Common myeloid progenitor, CD34-positive (primary cell): ENCODE measurements at regions not wholly inside any gene's neighbourhood (a gene's known extent, or its start where the extent isn't known, plus 50 kb on each side); places are given as distances from the start of the nearest gene placed in this dataset.

Experiments
- CTCF ChIA-PET: fragments of 350-600 bp; sonication (Branson Sonifier 250); formaldehyde crosslinking; loops from one replicate; lab custom pipeline; 2021; ENCODE audit warnings: antibody characterized with exemption; lab: Charles Lee
- POLR2A ChIA-PET: fragments of 350-600 bp; sonication (Branson Sonifier 250); formaldehyde crosslinking; loops from one replicate; lab custom pipeline; 2021; ENCODE audit warnings: antibody characterized with exemption; lab: Charles Lee
- DNase-seq, 3 donors: peaks; one replicate each; pipeline versions ENCODE4 v3.0.0 to v3.0.0-alpha.2; 2013
- H3K27ac ChIP-seq, 2 experiments: 1 replicate in 1 of 2; 2 replicates in 1 of 2; pipeline ENCODE4 v1.7.0; 2013; ENCODE audit warnings: inconsistent platforms in 2 of 2, low read length in 2 of 2, mild to moderate bottlenecking in 2 of 2, low read depth in 1 of 2, moderate library complexity in 1 of 2; ENCODE audit not compliant: severe bottlenecking in 2 of 2, insufficient read depth in 1 of 2, poor library complexity in 1 of 2
- H3K27me3 ChIP-seq, 5 experiments: replicated peaks in 2 of 5; 1 replicate in 3 of 5; 2 replicates in 2 of 5; pipeline versions ENCODE4 v1.6.1 to v1.7.0; 2013; ENCODE audit warnings: low read length in 4 of 5, mild to moderate bottlenecking in 2 of 5, moderate library complexity in 2 of 5, inconsistent platforms in 1 of 5; ENCODE audit not compliant: insufficient read depth in 5 of 5, control insufficient read depth in 4 of 5
- H3K36me3 ChIP-seq, 4 experiments: 1 replicate in 2 of 4; 2 replicates in 2 of 4; pipeline versions ENCODE4 v1.6.1 to v1.7.0; 2013; ENCODE audit warnings: low read length in 3 of 4, control low read depth in 1 of 4, mild to moderate bottlenecking in 1 of 4; ENCODE audit not compliant: control insufficient read depth in 4 of 4, insufficient read depth in 4 of 4
- H3K4me1 ChIP-seq, 4 experiments: 1 replicate in 3 of 4; 2 replicates in 1 of 4; pipeline versions ENCODE4 v1.6.1 to v1.7.1; 2013; ENCODE audit warnings: low read length in 3 of 4, mild to moderate bottlenecking in 3 of 4, control low read depth in 1 of 4, inconsistent platforms in 1 of 4, moderate library complexity in 1 of 4; ENCODE audit not compliant: control insufficient read depth in 4 of 4, insufficient read depth in 4 of 4; ENCODE audit errors: control extremely low read depth in 1 of 4
- H3K4me3 ChIP-seq, 7 experiments: 1 replicate in 4 of 7; 2 replicates in 3 of 7; pipeline versions ENCODE4 v1.5.1 to v1.7.0; 2013; ENCODE audit warnings: mild to moderate bottlenecking in 7 of 7, low read length in 6 of 7, moderate library complexity in 6 of 7, inconsistent platforms in 2 of 7, low read depth in 2 of 7, control low read depth in 1 of 7; ENCODE audit not compliant: insufficient read depth in 4 of 7, control insufficient read depth in 1 of 7; ENCODE audit errors: extremely low read depth in 1 of 7
- H3K9me3 ChIP-seq, 5 experiments: 1 replicate in 4 of 5; 2 replicates in 1 of 5; pipeline versions ENCODE4 v1.6.1 to v1.7.1; 2013; ENCODE audit warnings: low read length in 4 of 5, mild to moderate bottlenecking in 2 of 5, inconsistent platforms in 1 of 5, low read depth in 1 of 5, moderate library complexity in 1 of 5; ENCODE audit not compliant: control insufficient read depth in 4 of 5, insufficient read depth in 2 of 5; ENCODE audit errors: control extremely low read depth in 1 of 5
- WGBS: methylation state at CpG from one replicate; pipeline ENCODE4 v1.1.5; 2013; ENCODE audit not compliant: insufficient coverage; 5-methylcytosine and 5-hydroxymethylcytosine counted together

DNA sequence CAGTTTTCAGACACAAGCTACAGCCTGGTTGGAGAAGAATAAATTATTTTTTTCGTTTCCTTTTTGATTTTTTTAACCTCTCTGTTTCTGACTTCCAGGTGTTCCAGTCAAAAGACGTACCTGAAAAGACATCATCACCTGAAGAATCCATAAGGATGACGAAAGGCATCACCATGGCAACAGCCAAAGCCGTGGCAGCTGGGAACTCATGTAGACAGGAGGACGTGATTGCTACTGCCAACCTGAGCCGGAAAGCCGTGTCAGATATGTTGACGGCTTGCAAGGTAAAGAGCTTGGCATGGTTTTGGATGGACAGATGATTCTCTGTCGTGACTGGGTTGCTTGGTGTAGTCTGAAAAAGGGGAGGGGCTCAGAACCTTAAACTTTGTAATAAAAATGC lies 237.0 kb upstream of the TPM1 start:
- H3K36me3 ChIP-seq = no peaks in the 10 kb centered on the region
- no peaks in the 10 kb centered on the region for H3K9me3 ChIP-seq
- no peaks in the 10 kb centered on the region for H3K4me1 ChIP-seq
- no peak overlapping the region for H3K4me3 ChIP-seq
- CTCF ChIA-PET = no interaction called here
- WGBS = 96% methylated on average over 4 of the region's 9 CpGs
- no peaks in the 10 kb centered on the region for H3K27me3 ChIP-seq
- POLR2A ChIA-PET = no interaction called here
- no peak overlapping the region for H3K27ac ChIP-seq
- DNase-seq = no peak

DNA sequence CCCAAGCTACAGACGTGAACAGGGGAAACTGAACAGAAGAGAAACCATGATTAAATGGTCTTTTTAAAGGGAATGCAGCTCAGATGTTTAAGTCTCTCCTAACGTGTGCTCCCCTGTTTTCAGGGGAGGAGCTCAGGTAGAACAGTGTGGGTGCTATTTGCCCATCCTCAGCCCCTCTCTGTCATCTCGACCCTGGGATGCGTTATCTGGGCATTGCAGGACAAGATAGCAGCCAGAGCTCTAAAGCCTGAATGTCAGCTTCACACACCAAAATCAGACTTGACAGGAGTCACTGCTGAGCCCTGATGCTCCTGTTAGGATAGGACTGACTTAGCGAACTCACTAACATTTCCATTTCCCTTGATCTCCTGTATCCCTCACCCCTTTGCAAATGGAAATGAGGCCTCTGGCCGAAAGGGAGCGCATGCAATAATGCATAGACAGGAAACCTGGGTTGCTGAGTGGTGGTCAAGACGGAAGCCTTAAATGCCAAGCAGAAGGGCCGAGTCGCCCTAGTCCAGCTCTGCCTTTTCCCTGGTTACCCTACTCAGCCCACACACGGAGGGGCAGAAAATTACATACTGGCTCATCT lies 234.9 kb upstream of the TPM1 start:
- ChIA-PET POLR2A (no interaction called here), CTCF (no interaction called here)
- no peak overlapping the region for H3K4me3 ChIP-seq
- no peaks in the 10 kb centered on the region for H3K4me1 ChIP-seq
- H3K36me3 ChIP-seq = no peaks in the 10 kb centered on the region
- no peak overlapping the region for H3K27ac ChIP-seq
- H3K27me3 ChIP-seq = no peaks in the 10 kb centered on the region
- WGBS = 98% methylated on average over 10 of the region's 11 CpGs
- no peak for DNase-seq
- H3K9me3 ChIP-seq = no peaks in the 10 kb centered on the region

DNA sequence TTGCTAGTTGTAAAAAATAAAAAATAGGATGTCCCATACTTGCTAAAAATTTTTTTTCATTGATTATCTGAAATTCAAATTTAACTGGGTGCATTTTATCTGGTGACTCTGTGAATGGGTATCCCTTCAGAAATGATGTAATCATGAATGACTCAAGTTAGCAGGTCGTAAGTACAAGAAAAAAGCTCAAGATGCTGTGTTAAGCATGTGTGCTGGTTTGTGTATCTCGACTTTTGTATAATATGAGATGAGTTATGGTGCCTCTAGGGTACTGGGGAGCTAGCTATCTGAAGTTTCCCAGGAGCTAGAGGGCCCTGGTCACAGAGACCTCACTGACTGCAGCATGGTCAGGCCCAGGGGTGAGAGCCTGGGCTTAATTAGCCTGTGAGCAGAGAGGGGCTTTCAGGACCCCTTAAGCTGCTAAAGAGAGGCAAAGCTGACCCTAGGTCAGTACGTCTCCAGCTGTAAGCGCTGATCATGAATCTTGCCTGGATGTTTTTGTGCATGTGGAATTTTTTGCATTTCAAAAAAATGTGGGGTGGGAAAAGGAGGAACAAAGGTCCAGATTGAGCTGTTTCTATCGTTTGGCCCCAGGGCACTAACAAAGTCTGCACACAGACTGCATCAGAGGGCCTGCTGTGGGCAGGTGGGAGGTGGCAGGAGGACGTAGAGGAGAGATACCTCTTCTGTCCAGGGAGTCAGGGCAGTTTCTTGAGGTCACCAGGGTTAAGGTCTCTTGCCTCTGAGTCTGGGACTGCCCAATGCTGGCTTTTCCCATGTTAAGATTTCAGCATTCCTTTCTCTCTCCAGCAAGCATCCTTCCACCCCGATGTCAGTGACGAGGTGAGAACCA lies 233.2 kb upstream of the TPM1 start:
- no peak overlapping the region for H3K4me3 ChIP-seq
- H3K36me3 ChIP-seq = no peaks in the 10 kb centered on the region
- no peaks in the 10 kb centered on the region for H3K4me1 ChIP-seq
- CTCF ChIA-PET = no interaction called here
- DNase-seq = no peak
- WGBS = 93% methylated on average over 3 of the region's 8 CpGs
- H3K27ac ChIP-seq = no peak overlapping the region
- no peaks in the 10 kb centered on the region for H3K27me3 ChIP-seq
- H3K9me3 ChIP-seq = no peaks in the 10 kb centered on the region
- POLR2A ChIA-PET = no interaction called here

DNA sequence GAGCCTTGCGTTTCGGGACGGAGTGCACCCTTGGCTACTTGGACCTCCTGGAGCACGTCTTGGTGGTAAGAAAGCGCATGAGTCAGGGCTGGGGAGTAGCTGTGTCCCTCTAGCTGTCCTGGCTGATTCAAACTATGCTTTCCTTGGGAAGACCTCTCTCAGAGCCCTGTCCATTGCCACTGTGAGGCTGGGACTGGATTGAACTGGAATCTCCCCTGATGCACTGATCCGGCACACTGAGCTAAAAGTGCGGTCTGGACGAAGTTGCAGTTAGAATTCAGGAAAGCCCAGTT lies 232.6 kb upstream of the TPM1 start:
- CTCF ChIA-PET = no interaction called here
- 100% methylated on average over 5 of the region's 8 CpGs for WGBS
- no peaks in the 10 kb centered on the region for H3K36me3 ChIP-seq

DNA sequence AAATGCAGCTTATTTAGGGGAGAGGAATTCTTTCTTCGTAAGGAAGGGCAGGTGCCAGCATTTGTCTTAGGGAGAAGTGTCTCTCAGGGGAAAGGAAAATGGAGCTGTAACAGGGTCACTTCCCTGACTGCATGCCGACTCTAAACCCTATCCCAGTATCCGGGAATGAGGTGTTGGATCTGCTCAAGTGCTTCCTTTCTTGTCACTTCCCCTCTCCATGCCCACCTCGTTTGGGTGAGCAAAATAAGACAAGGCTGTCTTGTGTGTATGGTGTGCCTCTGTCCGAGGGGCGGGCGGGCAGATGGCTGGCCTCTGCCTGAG lies 230.1 kb upstream of the TPM1 start:
- Histone ChIP-seq H3K4me1 (no peaks in the 10 kb centered on the region), H3K27ac (no peak overlapping the region), H3K4me3 (no peak overlapping the region), H3K9me3 (no peaks in the 10 kb centered on the region), H3K27me3 (no peaks in the 10 kb centered on the region), H3K36me3 (no peaks in the 10 kb centered on the region)
- ChIA-PET POLR2A (no interaction called here), CTCF (no interaction called here)
- WGBS = 96% methylated on average over 3 of the region's 7 CpGs
- DNase-seq = no peak

More for the DNA sequence above, 232.6 kb upstream of the TPM1 start:
- Histone ChIP-seq H3K9me3 (no peaks in the 10 kb centered on the region), H3K27me3 (no peaks in the 10 kb centered on the region), H3K4me3 (no peak overlapping the region), H3K4me1 (no peaks in the 10 kb centered on the region), H3K27ac (no peak overlapping the region)
- POLR2A ChIA-PET = no interaction called here
- no peak for DNase-seq

DNA sequence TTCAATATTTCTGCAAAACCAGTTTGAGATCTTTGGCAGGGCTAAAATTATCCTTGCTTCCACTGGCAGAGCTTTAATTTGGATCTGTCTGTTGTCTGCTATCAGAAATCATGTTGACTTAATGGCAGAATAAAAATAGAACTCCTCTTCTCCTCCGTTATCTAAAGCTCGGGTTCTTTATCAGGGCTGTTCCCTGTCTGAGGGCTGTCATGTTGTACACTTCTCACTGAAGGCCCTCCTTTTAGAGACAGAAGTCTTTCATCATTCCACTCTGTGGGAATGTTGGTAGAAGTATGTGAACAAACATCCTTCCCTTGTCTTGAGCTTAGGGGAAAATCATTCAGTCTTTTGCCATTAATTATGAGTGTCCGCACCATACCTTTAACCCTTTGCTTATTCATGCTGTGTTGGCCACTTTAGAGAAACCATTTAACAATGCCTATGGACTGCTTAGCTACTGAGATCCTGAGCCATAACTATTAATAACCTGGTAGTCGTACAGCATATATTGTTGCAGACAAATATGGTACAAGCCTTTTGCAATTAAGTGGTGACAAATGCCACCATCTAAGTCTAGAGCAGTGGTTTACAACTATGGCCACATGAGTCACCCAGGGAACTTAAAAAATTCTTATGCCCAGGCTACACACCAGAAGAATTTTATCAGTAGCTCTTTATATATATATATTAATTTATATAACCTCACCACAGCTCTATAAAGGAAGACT lies 226.0 kb upstream of the TPM1 start:
- WGBS = 95% methylated on average over 2 of the region's 4 CpGs
- CTCF ChIA-PET = no interaction called here

DNA sequence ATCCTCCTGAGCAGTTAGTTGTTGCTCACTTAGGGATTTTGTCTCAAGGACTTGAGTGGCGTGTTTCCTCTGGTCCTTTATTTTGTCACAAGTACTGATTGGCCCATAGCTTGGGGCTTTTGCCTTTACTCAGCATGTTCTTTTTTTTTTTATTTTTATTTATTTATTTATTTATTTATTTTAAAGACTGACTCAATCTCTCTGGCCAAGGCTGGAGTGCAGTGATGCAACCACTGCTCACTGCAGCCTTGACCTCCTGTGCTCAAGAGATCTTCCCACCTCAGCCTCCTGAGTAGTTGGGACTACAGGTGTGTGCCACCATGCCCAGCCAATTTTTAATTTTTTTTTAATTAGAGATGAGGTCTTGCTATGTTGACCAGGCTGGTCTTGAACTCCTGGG lies 223.9 kb upstream of the TPM1 start:
- Histone ChIP-seq H3K27ac (no peak overlapping the region), H3K36me3 (no peaks in the 10 kb centered on the region), H3K4me3 (no peak overlapping the region), H3K27me3 (no peaks in the 10 kb centered on the region), H3K4me1 (no peaks in the 10 kb centered on the region), H3K9me3 (no peaks in the 10 kb centered on the region)
- ChIA-PET CTCF (no interaction called here), POLR2A (interaction anchor here (0.6 kb wide), 1 partner anchor 140 kb away, joined by 4 read pairs; no protein-coding TSS in a partner anchor)
- no peak for DNase-seq
- WGBS = no CpG with 5 or more reads among the region's 1 CpG

More for the DNA sequence above, 226.0 kb upstream of the TPM1 start:
- POLR2A ChIA-PET = no interaction called here
- H3K36me3 ChIP-seq = no peaks in the 10 kb centered on the region
- no peak for DNase-seq
- no peaks in the 10 kb centered on the region for H3K27me3 ChIP-seq
- no peak overlapping the region for H3K27ac ChIP-seq
- H3K4me1 ChIP-seq = no peaks in the 10 kb centered on the region
- H3K9me3 ChIP-seq = no peaks in the 10 kb centered on the region
- H3K4me3 ChIP-seq = no peak overlapping the region
